SU-DHL-6 (cell line): ENCODE measurements at regions not wholly inside any gene's neighbourhood (a gene's known extent, or its start where the extent isn't known, plus 50 kb on each side); places are given as distances from the start of the nearest gene placed in this dataset.

Experiments
- H2AFZ ChIP-seq: fragments of 200-600 bp; sonication (generic); 2 replicates; pipeline ENCODE4 v1.6.1; 2014; ENCODE audit warnings: low read depth, mild to moderate bottlenecking, moderate library complexity, mixed read lengths, antibody characterized with exemption, low read length; ENCODE audit not compliant: severe bottlenecking
- H3F3A ChIP-seq: fragments of 200-600 bp; shearing (Covaris generic); 2 replicates; pipeline ENCODE4 v1.6.0; 2016; ENCODE audit warnings: antibody characterized with exemption, mild to moderate bottlenecking; ENCODE audit not compliant: insufficient read depth
- H3K27ac ChIP-seq: fragments of 200-600 bp; sonication (generic); 2 replicates; pipeline ENCODE4 v1.5.1; 2016; ENCODE audit warnings: low read depth, mild to moderate bottlenecking, low read length, moderate library complexity, mixed read lengths
- H3K27me3 ChIP-seq: fragments of 200-600 bp; sonication (generic), shearing (Covaris generic); 2 replicates; pipeline ENCODE4 v1.6.0; 2014; ENCODE audit warnings: mild to moderate bottlenecking, low read length
- H3K36me3 ChIP-seq: fragments of 200-600 bp; sonication (generic); 2 replicates; pipeline ENCODE4 v1.6.1; 2014; ENCODE audit warnings: mild to moderate bottlenecking, low read length, mixed read lengths
- H3K4me2 ChIP-seq: fragments of 300-600, 200-600 bp; shearing (Covaris generic), sonication (generic); 2 replicates; pipeline ENCODE4 v1.6.0; 2014; ENCODE audit warnings: low read length, low read depth, mild to moderate bottlenecking; ENCODE audit not compliant: poor library complexity, severe bottlenecking
- H3K4me3 ChIP-seq: fragments of 200-600 bp; sonication (generic); 2 replicates; pipeline ENCODE4 v1.5.1; 2014; ENCODE audit warnings: antibody characterized with exemption, low read length, mild to moderate bottlenecking, mixed read lengths; ENCODE audit not compliant: insufficient read depth, poor library complexity, severe bottlenecking
- H3K79me2 ChIP-seq: fragments of 200-600 bp; sonication (generic); 2 replicates; pipeline ENCODE4 v1.6.1; 2014; ENCODE audit warnings: mild to moderate bottlenecking, low read length, moderate library complexity; ENCODE audit not compliant: insufficient read depth
- H3K9ac ChIP-seq: fragments of 200-600 bp; sonication (generic); 2 replicates; pipeline ENCODE4 v1.7.0; 2014; ENCODE audit warnings: mild to moderate bottlenecking, low read length
- H3K9me2 ChIP-seq: fragments of 200-600 bp; sonication (generic); replicated peaks from 2 replicates; pipeline ENCODE4 v1.6.1; 2014; ENCODE audit warnings: low read length; ENCODE audit not compliant: insufficient read depth
- H3K9me3 ChIP-seq: fragments of 200-600 bp; sonication (generic); 2 replicates; pipeline ENCODE4 v1.6.1; 2014; ENCODE audit warnings: low read length, mixed read lengths; ENCODE audit not compliant: insufficient read depth
- H4K20me1 ChIP-seq: fragments of 200-600 bp; sonication (generic); 2 replicates; pipeline ENCODE4 v1.6.1; 2014; ENCODE audit warnings: low read depth, mild to moderate bottlenecking, antibody characterized with exemption, low read length, moderate library complexity, mixed read lengths
- CTCF ChIP-seq: fragments of 200-600 bp; sonication (generic); IDR thresholded peaks from one replicate; pipeline ENCODE4 v1.5.1; 2017; ENCODE audit warnings: antibody characterized with exemption, mild to moderate bottlenecking, low read length, moderate library complexity; ENCODE audit not compliant: insufficient read depth, poor library complexity, severe bottlenecking
- EZH2phosphoT487 ChIP-seq: fragments of 200-600 bp; sonication (generic), shearing (Covaris generic); conservative IDR thresholded peaks from 2 replicates; pipeline ENCODE4 v1.6.1; 2018; ENCODE audit warnings: mild to moderate bottlenecking, antibody characterized with exemption, low read length, moderate library complexity, mixed read lengths

GRCh38 chr5:74334062-74334761 is 306.3 kb downstream of the ENC1 start:
- no peaks in the 10 kb centered on the region for H3K79me2 ChIP-seq
- no peaks in the 10 kb centered on the region for H3K36me3 ChIP-seq
- no peak overlapping the region for H3K4me2 ChIP-seq
- TF ChIP-seq CTCF (no peak), EZH2phosphoT487 (no peak)
- no peaks in the 10 kb centered on the region for H3K9me3 ChIP-seq
- H3F3A ChIP-seq, result no peaks in the 10 kb centered on the region
- H3K9ac ChIP-seq, result no peak overlapping the region
- H4K20me1 ChIP-seq, result no peaks in the 10 kb centered on the region
- no peaks in the 10 kb centered on the region for H3K27me3 ChIP-seq
- H3K27ac ChIP-seq, result no peak overlapping the region
- no peak overlapping the region for H3K4me3 ChIP-seq
- H2AFZ ChIP-seq, result no peak overlapping the region
- H3K9me2 ChIP-seq, result no peaks in the 10 kb centered on the region

- Histone ChIP-seq H4K20me1 (no peaks in the 10 kb centered on the region), H3K79me2 (no peaks in the 10 kb centered on the region), H3K9me2 (no peaks in the 10 kb centered on the region), H3K27me3 (no peaks in the 10 kb centered on the region), H3K9me3 (no peaks in the 10 kb centered on the region), H3K27ac (no peak overlapping the region), H3K36me3 (no peaks in the 10 kb centered on the region), H3K4me3 (no peak overlapping the region), H3F3A (no peaks in the 10 kb centered on the region), H2AFZ (no peak overlapping the region), H3K9ac (no peak overlapping the region), H3K4me2 (no peak overlapping the region)
- no peak for TF ChIP-seq CTCF
- no peak for TF ChIP-seq EZH2phosphoT487
Measured at GRCh38 chr5:74333430-74333829, 307.1 kb downstream of the ENC1 start.

GRCh38 chr5:74332682-74333081 is 307.8 kb downstream of the ENC1 start:
- Histone ChIP-seq H3K27me3 (no peaks in the 10 kb centered on the region), H3K9me3 (no peaks in the 10 kb centered on the region), H3K79me2 (no peaks in the 10 kb centered on the region), H3K4me2 (no peak overlapping the region), H3K4me3 (no peak overlapping the region), H3K27ac (no peak overlapping the region), H3K9me2 (no peaks in the 10 kb centered on the region), H2AFZ (no peak overlapping the region), H3K9ac (no peak overlapping the region), H3F3A (no peaks in the 10 kb centered on the region), H3K36me3 (no peaks in the 10 kb centered on the region), H4K20me1 (no peaks in the 10 kb centered on the region)
- no peak for TF ChIP-seq CTCF
- no peak for TF ChIP-seq EZH2phosphoT487
